ENCODE measurements at regions not wholly inside any gene's neighbourhood (a gene's known extent, or its start where the extent isn't known, plus 50 kb on each side); places are given as distances from the start of the nearest gene placed in this dataset.
A peak's percentile ranks its signal among the peaks of the same experiment; 100 is the strongest.

GRCh38 chr17:54194268-54194667 is 371.5 kb downstream of the KIF2B start:
- TF ChIP-seq CTCF (IDR thresholded peaks at IDR 0.05; ENCODE audit: poor library complexity, severe bottlenecking) (no peak), POLR2AphosphoS5 (IDR thresholded peaks at IDR 0.05) (peak; percentile 63), EZH2 (IDR thresholded peaks at IDR 0.05; ENCODE audit: borderline replicate concordance, insufficient read depth, low read length, poor library complexity, severe bottlenecking) (no peak), EP300 (conservative IDR thresholded peaks at IDR 0.05; ENCODE audit: poor library complexity, severe bottlenecking) (peak; percentile 42), TAF1 (IDR thresholded peaks at IDR 0.05; ENCODE audit: low read depth) (no peak), SMC3 (conservative IDR thresholded peaks at IDR 0.05; ENCODE audit: poor library complexity) (no peak), MXI1 (conservative IDR thresholded peaks at IDR 0.05; ENCODE audit: poor library complexity, severe bottlenecking) (no peak)
- TF ChIP-seq, protein P1, sequence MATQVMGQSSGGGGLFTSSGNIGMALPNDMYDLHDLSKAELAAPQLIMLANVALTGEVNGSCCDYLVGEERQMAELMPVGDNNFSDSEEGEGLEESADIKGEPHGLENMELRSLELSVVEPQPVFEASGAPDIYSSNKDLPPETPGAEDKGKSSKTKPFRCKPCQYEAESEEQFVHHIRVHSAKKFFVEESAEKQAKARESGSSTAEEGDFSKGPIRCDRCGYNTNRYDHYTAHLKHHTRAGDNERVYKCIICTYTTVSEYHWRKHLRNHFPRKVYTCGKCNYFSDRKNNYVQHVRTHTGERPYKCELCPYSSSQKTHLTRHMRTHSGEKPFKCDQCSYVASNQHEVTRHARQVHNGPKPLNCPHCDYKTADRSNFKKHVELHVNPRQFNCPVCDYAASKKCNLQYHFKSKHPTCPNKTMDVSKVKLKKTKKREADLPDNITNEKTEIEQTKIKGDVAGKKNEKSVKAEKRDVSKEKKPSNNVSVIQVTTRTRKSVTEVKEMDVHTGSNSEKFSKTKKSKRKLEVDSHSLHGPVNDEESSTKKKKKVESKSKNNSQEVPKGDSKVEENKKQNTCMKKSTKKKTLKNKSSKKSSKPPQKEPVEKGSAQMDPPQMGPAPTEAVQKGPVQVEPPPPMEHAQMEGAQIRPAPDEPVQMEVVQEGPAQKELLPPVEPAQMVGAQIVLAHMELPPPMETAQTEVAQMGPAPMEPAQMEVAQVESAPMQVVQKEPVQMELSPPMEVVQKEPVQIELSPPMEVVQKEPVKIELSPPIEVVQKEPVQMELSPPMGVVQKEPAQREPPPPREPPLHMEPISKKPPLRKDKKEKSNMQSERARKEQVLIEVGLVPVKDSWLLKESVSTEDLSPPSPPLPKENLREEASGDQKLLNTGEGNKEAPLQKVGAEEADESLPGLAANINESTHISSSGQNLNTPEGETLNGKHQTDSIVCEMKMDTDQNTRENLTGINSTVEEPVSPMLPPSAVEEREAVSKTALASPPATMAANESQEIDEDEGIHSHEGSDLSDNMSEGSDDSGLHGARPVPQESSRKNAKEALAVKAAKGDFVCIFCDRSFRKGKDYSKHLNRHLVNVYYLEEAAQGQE (IDR thresholded peaks at IDR 0.05; ENCODE audit: borderline replicate concordance) = no peak
